ENCODE measurements at regions not wholly inside any gene's neighbourhood (a gene's known extent, or its start where the extent isn't known, plus 50 kb on each side); places are given as distances from the start of the nearest gene placed in this dataset.

GRCh38 chr2:2575870-2576386 lies 244.9 kb upstream of the MYT1L start:
- TF ChIP-seq CTCF (IDR thresholded peaks at IDR 0.05; ENCODE audit: low read depth, low read length, poor library complexity, severe bottlenecking) (no peak), EZH2phosphoT487 (IDR thresholded peaks at IDR 0.05; ENCODE audit: borderline replicate concordance, low read length) (no peak)

Data from DOHH2 (cell line).